GM19455 (cell line): ENCODE measurements at regions not wholly inside any gene's neighbourhood (a gene's known extent, or its start where the extent isn't known, plus 50 kb on each side); places are given as distances from the start of the nearest gene placed in this dataset.

Experiments used
- ATAC-seq: cut with Tn5 transposase; IDR thresholded peaks from one replicate; pipeline ENCODE4 v1.9.1; 2021; ENCODE audit not compliant: unreplicated experiment

DNA sequence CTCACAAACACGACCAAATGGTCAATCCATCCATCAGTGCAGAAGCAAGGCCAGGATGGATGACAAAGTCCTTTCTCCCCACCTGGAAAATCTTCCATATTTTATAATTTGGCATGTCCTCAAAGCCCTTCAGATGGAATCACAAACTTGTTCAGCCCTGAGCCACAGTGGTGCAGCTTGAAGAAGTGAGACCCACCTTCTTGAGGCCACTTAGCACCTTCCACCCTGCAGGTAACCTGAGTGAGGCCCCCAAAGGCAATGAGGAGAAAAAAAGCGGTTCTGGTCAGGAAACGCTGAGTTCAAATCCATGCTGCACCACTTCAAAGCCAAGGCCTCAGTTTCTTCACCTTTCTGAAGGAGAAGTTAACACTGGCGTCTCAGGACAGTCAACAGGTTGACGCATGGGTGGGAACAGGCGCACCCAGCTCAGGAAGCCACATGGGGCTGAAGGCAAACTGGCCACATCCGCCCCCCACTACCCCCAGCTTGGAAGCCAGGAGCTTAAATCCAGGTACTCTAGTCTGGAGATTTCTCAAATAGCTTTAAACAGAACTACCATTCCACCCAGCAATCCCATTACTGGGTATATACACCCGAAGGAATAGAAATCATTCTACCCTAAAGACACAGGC lies 320.4 kb downstream of the BCL11B start:
- no peak for ATAC-seq

- no peak for ATAC-seq
These were observed 319.2 kb downstream of the BCL11B start for GRCh38 chr14:98952593-98953350.

- ATAC-seq = no peak
These were observed 318.2 kb downstream of the BCL11B start for GRCh38 chr14:98953551-98954348.

DNA sequence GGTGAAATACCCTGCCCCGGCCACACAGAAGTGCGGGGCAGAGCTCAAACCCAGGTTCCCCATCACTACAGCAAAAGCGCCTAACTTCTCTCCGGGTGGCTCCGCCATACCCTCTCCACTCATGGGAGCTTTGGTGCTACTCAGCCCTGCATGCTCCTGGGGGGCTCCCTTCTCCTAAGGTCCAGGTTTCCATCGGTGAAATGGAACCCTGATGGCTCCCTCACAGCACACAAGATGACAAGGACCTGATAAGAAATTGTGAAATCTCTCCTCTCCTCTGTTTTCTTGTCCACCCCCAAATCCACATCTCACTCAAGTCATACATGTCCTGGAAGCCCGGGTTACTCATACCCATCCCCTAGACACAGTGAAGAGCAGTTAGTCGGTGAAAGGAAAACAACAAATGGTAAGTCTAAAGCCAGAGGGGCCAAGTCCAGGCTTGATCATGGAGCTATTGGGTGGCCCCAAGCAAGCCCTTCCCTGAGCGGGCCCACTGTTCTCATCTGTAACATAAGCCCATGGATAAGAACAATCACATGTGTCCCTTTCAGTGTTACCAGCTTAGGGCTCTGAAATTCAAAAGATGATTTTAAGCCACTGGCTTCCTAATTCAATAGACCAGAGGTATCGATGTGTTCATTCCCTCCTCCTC lies 317.5 kb downstream of the BCL11B start:
- ATAC-seq = no peak

- ATAC-seq = no peak
These were observed 316.8 kb downstream of the BCL11B start for GRCh38 chr14:98955036-98955740.

DNA sequence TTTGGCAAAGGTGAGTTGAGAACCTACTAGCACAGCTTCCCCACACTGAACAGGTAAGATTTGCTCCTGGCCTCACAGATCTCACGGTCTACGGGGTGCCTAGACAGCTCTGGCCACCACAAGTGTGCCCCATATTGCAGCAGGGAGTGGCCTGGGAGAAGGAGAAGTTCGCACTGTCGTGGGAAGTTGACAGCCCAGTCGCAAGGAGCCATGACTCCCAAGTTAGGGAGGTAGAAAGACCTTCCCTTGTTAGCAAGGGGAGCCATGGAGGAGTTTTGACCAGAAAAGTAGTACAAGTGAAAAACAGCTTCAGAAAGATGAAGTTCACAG lies 316.3 kb downstream of the BCL11B start:
- no peak for ATAC-seq

DNA sequence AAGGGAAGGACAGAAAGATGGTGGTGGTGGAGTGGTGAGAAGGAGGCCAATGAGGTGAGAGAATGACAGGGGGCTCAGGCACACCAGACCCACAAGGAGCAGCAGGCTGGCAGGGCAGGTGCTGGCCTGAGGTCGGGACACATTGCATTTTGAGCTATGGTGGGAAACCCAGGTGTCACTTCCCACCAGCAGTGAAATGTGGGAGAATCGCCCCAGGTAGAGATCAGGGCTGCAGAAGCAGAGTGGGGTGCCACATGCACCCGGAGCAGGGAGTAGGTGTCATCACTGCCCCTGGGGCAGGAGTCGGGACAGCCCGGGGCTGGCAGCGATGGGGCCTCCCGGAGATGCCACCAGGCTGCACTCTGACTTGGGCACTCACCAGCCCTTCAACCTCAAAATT lies 315.8 kb downstream of the BCL11B start:
- no peak for ATAC-seq

DNA sequence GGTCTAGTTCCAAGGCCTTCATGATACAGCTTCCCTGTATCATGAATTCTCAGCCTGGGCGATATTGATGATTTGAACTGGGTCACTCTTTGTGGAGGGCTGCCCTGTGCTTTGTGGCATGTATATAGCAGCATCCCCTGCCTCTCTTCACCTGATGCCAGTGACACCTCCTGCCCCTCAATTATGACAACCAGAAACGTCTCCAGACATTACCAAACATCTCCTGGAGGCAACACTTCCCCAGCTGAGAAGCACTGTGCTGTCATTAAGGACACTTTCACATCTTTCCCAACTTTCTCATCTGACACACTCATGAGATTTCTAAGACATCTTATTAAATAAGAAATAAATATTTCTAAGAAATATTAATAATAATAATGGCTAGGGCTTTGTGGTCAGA lies 315.3 kb downstream of the BCL11B start:
- ATAC-seq = no peak

GRCh38 chr14:98957211-98958047 lies 314.6 kb downstream of the BCL11B start:
- ATAC-seq = no peak

GRCh38 chr14:98958048-98958631 lies 313.9 kb downstream of the BCL11B start:
- ATAC-seq = no peak

- ATAC-seq = no peak
These were observed 313.4 kb downstream of the BCL11B start for GRCh38 chr14:98958632-98959031.

- no peak for ATAC-seq
These were observed 312.6 kb downstream of the BCL11B start for GRCh38 chr14:98959410-98959809.

GRCh38 chr14:98959958-98960616 lies 311.9 kb downstream of the BCL11B start:
- no peak for ATAC-seq

- no peak for ATAC-seq
These were observed 311.4 kb downstream of the BCL11B start for GRCh38 chr14:98960617-98961013.

DNA sequence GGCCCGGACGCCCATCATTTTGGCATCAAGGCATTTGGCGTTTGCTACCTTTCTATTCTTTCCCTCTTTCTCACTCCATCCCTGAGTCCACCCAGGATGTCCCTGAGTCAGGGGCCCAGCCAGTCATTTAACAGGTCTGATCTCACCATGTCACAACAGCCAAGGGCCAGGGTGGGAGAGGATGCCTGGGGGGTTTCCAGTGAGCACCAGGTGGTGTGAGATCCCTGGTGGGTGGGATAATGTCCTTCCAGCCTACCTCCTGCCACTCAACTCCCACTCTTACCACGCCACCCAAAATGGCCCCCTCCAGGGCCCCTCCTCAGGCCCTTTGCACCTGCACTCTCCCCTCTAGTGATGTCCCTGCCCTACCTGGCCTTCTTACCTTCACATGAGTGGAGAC lies 310.8 kb downstream of the BCL11B start:
- no peak for ATAC-seq

DNA sequence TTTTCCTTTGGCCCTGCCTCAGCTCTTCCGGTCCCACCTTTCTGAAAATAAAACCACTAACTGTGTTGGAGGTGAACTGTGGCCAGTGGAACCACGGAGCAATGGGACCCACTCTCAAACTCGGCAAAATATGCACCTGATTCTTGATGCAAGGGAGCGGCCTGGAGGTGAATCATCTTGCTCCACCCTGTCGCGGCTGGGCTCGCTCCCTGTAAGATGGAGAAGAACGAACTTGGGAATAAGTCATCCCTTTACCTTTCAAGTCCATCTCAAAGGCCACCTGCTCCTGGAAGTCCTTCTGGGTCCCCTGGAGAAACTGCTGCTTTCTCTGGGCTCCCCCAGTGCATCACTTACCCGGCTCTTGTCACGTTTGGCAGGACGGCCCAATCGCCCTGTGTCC lies 309.9 kb downstream of the BCL11B start:
- ATAC-seq = no peak

GRCh38 chr14:98963610-98964009 lies 308.4 kb downstream of the BCL11B start:
- no peak for ATAC-seq

DNA sequence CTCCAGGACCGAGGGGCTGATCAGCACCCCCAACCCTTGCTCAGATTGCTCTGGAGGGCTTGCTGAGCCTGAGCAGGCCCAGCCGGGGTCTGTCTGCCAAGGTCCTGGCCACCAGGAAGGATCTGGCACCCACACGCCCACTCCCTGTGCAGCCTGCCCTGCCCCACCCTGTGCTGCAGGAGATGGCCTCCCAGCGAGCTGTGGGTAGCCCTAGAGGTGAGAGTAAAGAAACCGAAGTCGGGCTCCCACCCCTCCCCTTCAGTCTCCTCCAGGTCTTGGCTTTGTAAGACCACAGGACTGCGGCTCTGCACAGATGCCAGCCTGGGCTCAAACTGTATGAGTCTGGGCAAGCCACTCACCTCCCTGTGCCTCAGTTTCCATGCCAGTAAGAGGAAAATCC lies 307.8 kb downstream of the BCL11B start:
- no peak for ATAC-seq

- no peak for ATAC-seq
These were observed 306.9 kb downstream of the BCL11B start for GRCh38 chr14:98965076-98965475.
